IMR-90 (cell line): ENCODE measurements at regions not wholly inside any gene's neighbourhood (a gene's known extent, or its start where the extent isn't known, plus 50 kb on each side); places are given as distances from the start of the nearest gene placed in this dataset.

Experiments used
- ATAC-seq: fragments of 200-7000 bp; cut with Tn5 transposase; 2 replicates; pipeline ENCODE4 v1.9.1; 2020; ENCODE audit warnings: low read depth, mild to moderate bottlenecking, moderate library complexity
- BruUV-seq: library from RNA; stranded (reverse); fragments of 400-500 nt; replicated peaks from 2 replicates; lab custom pipeline; 2021; lab: Mats Ljungman, UMichigan
- CTCF ChIA-PET: fragments of 300-600 bp; formaldehyde crosslinking; extraction: SDS; loops from one replicate; lab custom pipeline; 2021; ENCODE audit warnings: antibody characterized with exemption; lab: Yijun Ruan, JAX
- POLR2A ChIA-PET: fragments of 300-600 bp; sonication (Branson Sonifier 250); formaldehyde crosslinking; loops from one replicate; lab custom pipeline; 2022; ENCODE audit warnings: antibody characterized with exemption; ENCODE audit not compliant: unreplicated experiment; lab: Charles Lee
- DNase-seq: peaks from one replicate; pipeline ENCODE4 v3.0.0; 2013
- H2AFZ ChIP-seq: replicated peaks from 2 replicates; pipeline ENCODE3; 2013; ENCODE audit warnings: low read length, mild to moderate bottlenecking; ENCODE audit not compliant: poor library complexity
- H2AK5ac ChIP-seq: 2 replicates; pipeline ENCODE4 v1.6.1; 2013; ENCODE audit warnings: low read depth, low read length, inconsistent platforms
- H2AK9ac ChIP-seq: replicated peaks from 2 replicates; pipeline ENCODE3; 2013; ENCODE audit warnings: mild to moderate bottlenecking, low read depth, low read length, moderate library complexity; ENCODE audit not compliant: poor library complexity
- H2BK120ac ChIP-seq: 2 replicates; pipeline ENCODE4 v1.6.1; 2013; ENCODE audit warnings: low read depth, low read length, inconsistent platforms
- H2BK15ac ChIP-seq: 3 replicates; pipeline ENCODE4 v1.6.1; 2013; ENCODE audit warnings: low read depth, low read length, inconsistent platforms
- H2BK20ac ChIP-seq: 2 replicates; pipeline ENCODE4 v1.6.1; 2013; ENCODE audit warnings: low read depth, mild to moderate bottlenecking, inconsistent platforms, low read length, moderate library complexity
- H2BK5ac ChIP-seq: 2 replicates; pipeline ENCODE4 v1.6.1; 2013; ENCODE audit warnings: mild to moderate bottlenecking, low read depth, low read length, inconsistent platforms; ENCODE audit not compliant: poor library complexity, severe bottlenecking
- H3K14ac ChIP-seq: replicated peaks from 2 replicates; pipeline ENCODE4 v1.6.1; 2013; ENCODE audit warnings: low read depth, low read length, inconsistent platforms
- H3K18ac ChIP-seq: 2 replicates; pipeline ENCODE4 v1.6.1; 2013; ENCODE audit warnings: low read depth, low read length, control low read depth
- H3K23ac ChIP-seq: 2 replicates; pipeline ENCODE4 v1.6.1; 2013; ENCODE audit warnings: low read depth, low read length, inconsistent platforms
- H3K27ac ChIP-seq: 2 replicates; pipeline ENCODE4 v1.5.1; 2013; ENCODE audit warnings: mild to moderate bottlenecking, control low read depth, low read length; ENCODE audit not compliant: insufficient read depth
- H3K27me3 ChIP-seq: 2 replicates; pipeline ENCODE4 v1.6.1; 2013; ENCODE audit warnings: low read length; ENCODE audit not compliant: control insufficient read depth, insufficient read depth
- H3K36me3 ChIP-seq: 2 replicates; pipeline ENCODE4 v1.6.1; 2013; ENCODE audit warnings: low read length, mixed read lengths; ENCODE audit not compliant: control insufficient read depth, insufficient read depth
- H3K4ac ChIP-seq: 2 replicates; pipeline ENCODE4 v1.6.1; 2013; ENCODE audit warnings: low read depth, low read length, inconsistent platforms
- H3K4me1 ChIP-seq: 2 replicates; pipeline ENCODE4 v1.6.1; 2013; ENCODE audit warnings: low read length, mixed read lengths; ENCODE audit not compliant: control insufficient read depth, insufficient read depth
- H3K4me2 ChIP-seq: 2 replicates; pipeline ENCODE4 v1.6.1; 2013; ENCODE audit warnings: low read depth, mild to moderate bottlenecking, control low read depth, low read length, moderate library complexity
- H3K4me3 ChIP-seq: 2 replicates; pipeline ENCODE4 v1.5.1; 2013; ENCODE audit warnings: low read depth, mild to moderate bottlenecking, control low read depth, low read length, moderate library complexity; ENCODE audit not compliant: insufficient read depth
- H3K56ac ChIP-seq: 2 replicates; pipeline ENCODE4 v1.6.1; 2013; ENCODE audit warnings: low read length, inconsistent platforms; ENCODE audit not compliant: insufficient read depth; ENCODE audit errors: extremely low read depth
- H3K79me1 ChIP-seq, 2 experiments: 2 replicates each; pipeline ENCODE4 v1.6.1; 2013; ENCODE audit warnings: low read length in 2 of 2, inconsistent platforms in 1 of 2, low read depth in 1 of 2
- H3K9ac ChIP-seq: 2 replicates; pipeline ENCODE4 v1.6.1; 2013; ENCODE audit warnings: low read depth, low read length, control low read depth
- H3K9me1 ChIP-seq: 2 replicates; pipeline ENCODE4 v1.6.1; 2013; ENCODE audit warnings: low read length, inconsistent platforms; ENCODE audit not compliant: insufficient read depth
- H3K9me3 ChIP-seq: 2 replicates; pipeline ENCODE4 v1.6.1; 2013; ENCODE audit warnings: low read length; ENCODE audit not compliant: control insufficient read depth, insufficient read depth
- H4K20me1 ChIP-seq: 2 replicates; pipeline ENCODE4 v1.6.1; 2013; ENCODE audit warnings: low read length, inconsistent platforms; ENCODE audit not compliant: insufficient read depth
- H4K5ac ChIP-seq: 2 replicates; pipeline ENCODE4 v1.6.1; 2013; ENCODE audit warnings: mild to moderate bottlenecking, low read depth, low read length, control low read depth
- H4K8ac ChIP-seq, 2 experiments: 2 replicates each; pipeline ENCODE4 v1.6.1; 2013; ENCODE audit warnings: low read depth in 2 of 2, low read length in 2 of 2, control low read depth in 1 of 2, inconsistent platforms in 1 of 2
- H4K91ac ChIP-seq: 2 replicates; pipeline ENCODE4 v1.6.1; 2013; ENCODE audit warnings: low read depth, low read length, inconsistent platforms; ENCODE audit not compliant: insufficient read depth
- MAFK ChIP-seq: IDR thresholded peaks from 2 replicates; pipeline ENCODE4 v1.6.1; 2012; ENCODE audit warnings: low read depth, low read length, improper control_type of control experiment
- POLR2A ChIP-seq: IDR thresholded peaks from 2 replicates; pipeline ENCODE4 v1.6.1; 2012; ENCODE audit warnings: mild to moderate bottlenecking, low read depth, low read length
- whole genome bisulfite sequencing, 2 experiments: methylation state at CpG; one replicate each; pipeline versions ENCODE4 v1.1.5 to v1.1.7; 2013; ENCODE audit warnings: missing lambda C conversion rate in 2 of 2; ENCODE audit not compliant: insufficient read length in 1 of 2; ENCODE audit errors: extremely low coverage in 2 of 2; 5-methylcytosine and 5-hydroxymethylcytosine counted together
- dilution Hi-C: fragments of 300-500 bp; cut with HindIII; formaldehyde crosslinking; loops from one replicate; pipeline ENCODE4 v1.14.3; 2018; ENCODE audit warnings: low sequenced_read_pairs; ENCODE audit not compliant: unreplicated experiment
- in situ Hi-C: fragments of 300-500 bp; cut with MboI; formaldehyde crosslinking; loops from 3 replicates; pipeline ENCODE4 v1.14.3; 2019; ENCODE audit warnings: low sequenced_read_pairs, inconsistent platforms, mixed read lengths
- intact Hi-C: fragments of 100-400 bp; cut with micrococcal nuclease; formaldehyde crosslinking; loops from 2 replicates; pipeline ENCODE4 v1.10.0; 2022

DNA sequence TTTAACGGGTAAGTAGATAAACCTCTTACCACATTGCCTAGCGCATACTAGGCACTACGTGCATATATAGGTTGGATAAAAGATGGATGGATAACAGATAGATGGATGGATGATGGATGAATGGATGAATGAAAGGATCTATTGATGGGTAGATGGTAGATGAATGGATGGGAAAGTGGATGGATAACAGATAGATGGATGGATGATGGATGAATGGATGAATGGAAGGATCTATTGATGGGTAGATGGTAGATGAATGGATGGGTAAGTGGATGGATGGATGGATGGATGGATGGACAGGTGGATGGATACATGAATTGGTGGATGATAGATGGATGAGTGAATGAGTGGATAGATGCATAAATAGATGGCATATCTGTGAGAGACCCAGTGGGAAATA lies 555.0 kb downstream of the MN1 start:
- no peaks in the 10 kb centered on the region for H3K79me1 ChIP-seq
- no peak overlapping the region for H3K18ac ChIP-seq
- H4K5ac ChIP-seq = no peak overlapping the region
- 100% methylated on average over 1 of the region's 3 CpGs; no CpG with 5 or more reads in 1 of the 2 experiments for WGBS, 2 experiments
- no peak overlapping the region for H2AFZ ChIP-seq
- H3K27me3 ChIP-seq = peaks cover 10% of the 10 kb centered on the region
- BruUV-seq = no TSS peak
- no peaks in the 10 kb centered on the region for H3K4me1 ChIP-seq
- DNase-seq = no peak
- H3K23ac ChIP-seq = no peak overlapping the region
- H3K14ac ChIP-seq = no peak overlapping the region
- TF ChIP-seq POLR2A (no peak), MAFK (no peak)
- POLR2A ChIA-PET = no interaction called here
- H3K56ac ChIP-seq = no peak overlapping the region
- H4K91ac ChIP-seq = no peak overlapping the region
- no peak for ATAC-seq
- H4K20me1 ChIP-seq = no peaks in the 10 kb centered on the region
- H2BK20ac ChIP-seq = no peak overlapping the region
- no peaks in the 10 kb centered on the region for H3K9me1 ChIP-seq
- intact Hi-C loops = no loop called here
- in situ Hi-C loops = no loop called here
- CTCF ChIA-PET = no interaction called here
- H3K9ac ChIP-seq = no peak overlapping the region
- H2AK9ac ChIP-seq = no peak overlapping the region
- peaks cover 7% of the 10 kb centered on the region for H3K9me3 ChIP-seq
- no peak overlapping the region for H2BK15ac ChIP-seq
- H2AK5ac ChIP-seq = no peak overlapping the region
- no peak overlapping the region for H3K4me2 ChIP-seq
- no peak overlapping the region for H3K27ac ChIP-seq
- dilution Hi-C loops = no loop called here
- H2BK120ac ChIP-seq = no peak overlapping the region
- H4K8ac ChIP-seq = no peak overlapping the region
- no peak overlapping the region for H2BK5ac ChIP-seq
- no peak overlapping the region for H3K4me3 ChIP-seq
- no peak overlapping the region for H3K4ac ChIP-seq
- H3K36me3 ChIP-seq = no peaks in the 10 kb centered on the region
